SK-N-SH treated with all-trans-retinoic acid at 6 μM for 48 hours (cell line): ENCODE measurements at regions not wholly inside any gene's neighbourhood (a gene's known extent, or its start where the extent isn't known, plus 50 kb on each side); places are given as distances from the start of the nearest gene placed in this dataset.

ENCODE experiments used
- ATAC-seq: fragments of 200-7000 bp; cut with Tn5 transposase; 3 replicates; pipeline ENCODE4 v1.9.1; 2020; ENCODE audit warnings: mild to moderate bottlenecking, moderate library complexity
- ARNTL ChIP-seq: fragments of 450-650 bp; formaldehyde crosslinking; IDR thresholded peaks from 2 replicates; pipeline ENCODE4 v1.5.0; 2020; ENCODE audit warnings: low read depth, mild to moderate bottlenecking, moderate library complexity, borderline replicate concordance
- CREB5 ChIP-seq: fragments of 250-450 bp; sonication (Bioruptor Pico); IDR thresholded peaks from 2 replicates; pipeline ENCODE4 v1.5.1; 2020; ENCODE audit warnings: low read depth, mild to moderate bottlenecking, moderate library complexity
- CSDC2 ChIP-seq: fragments of 250-450 bp; sonication (Bioruptor Pico); IDR thresholded peaks from 2 replicates; pipeline ENCODE4 v1.5.0; 2020; ENCODE audit warnings: mild to moderate bottlenecking, moderate library complexity
- ESRRG ChIP-seq: fragments of 250-450 bp; sonication (Bioruptor Pico); IDR thresholded peaks from 2 replicates; pipeline ENCODE4 v1.6.1; 2021; ENCODE audit warnings: mild to moderate bottlenecking
- GLIS3 ChIP-seq: fragments of 250-450 bp; sonication (Bioruptor Pico); IDR thresholded peaks from 2 replicates; pipeline ENCODE4 v1.5.0; 2020; ENCODE audit warnings: mild to moderate bottlenecking, moderate library complexity
- ISL1 ChIP-seq: fragments of 250-450 bp; sonication (Bioruptor Pico); IDR thresholded peaks from 2 replicates; pipeline ENCODE4 v2.1.2; 2022; ENCODE audit warnings: mild to moderate bottlenecking, moderate library complexity
- POU6F1 ChIP-seq: fragments of 250-450 bp; sonication (Bioruptor Pico); IDR thresholded peaks from 2 replicates; pipeline ENCODE4 v1.8.0; 2021; ENCODE audit warnings: low read depth, mild to moderate bottlenecking, moderate library complexity, borderline replicate concordance
- PPARA ChIP-seq: fragments of 250-450 bp; sonication (Bioruptor Pico); IDR thresholded peaks from 2 replicates; pipeline ENCODE4 v1.5.0; 2020; ENCODE audit warnings: mild to moderate bottlenecking, borderline replicate concordance
- RARB ChIP-seq: fragments of 250-450 bp; sonication (Bioruptor Pico); IDR thresholded peaks from 2 replicates; pipeline ENCODE4 v1.8.0; 2021; ENCODE audit warnings: mild to moderate bottlenecking, moderate library complexity
- SNAI2 ChIP-seq: fragments of 250-450 bp; sonication (Bioruptor Pico); IDR thresholded peaks from 2 replicates; pipeline ENCODE4 v1.5.0; 2020; ENCODE audit warnings: mild to moderate bottlenecking, moderate library complexity
- TCF4 ChIP-seq: fragments of 250-450 bp; sonication (Bioruptor Pico); IDR thresholded peaks from 2 replicates; pipeline ENCODE4 v1.8.0; 2021; ENCODE audit warnings: mild to moderate bottlenecking, moderate library complexity, borderline replicate concordance
- TOX ChIP-seq: fragments of 250-450 bp; sonication (Bioruptor Pico); IDR thresholded peaks from 2 replicates; pipeline ENCODE4 v1.8.0; 2021; ENCODE audit warnings: mild to moderate bottlenecking, moderate library complexity, borderline replicate concordance
- ZC3H10 ChIP-seq: fragments of 250-450 bp; sonication (Bioruptor Pico); IDR thresholded peaks from 2 replicates; pipeline ENCODE4 v1.5.1; 2021; ENCODE audit warnings: mild to moderate bottlenecking, moderate library complexity
- ZFP3 ChIP-seq: fragments of 250-450 bp; sonication (Bioruptor Pico); IDR thresholded peaks from 2 replicates; pipeline ENCODE4 v1.5.0; 2020; ENCODE audit warnings: mild to moderate bottlenecking, moderate library complexity
- ZFP30 ChIP-seq: fragments of 450-650 bp; formaldehyde crosslinking; IDR thresholded peaks from 2 replicates; pipeline ENCODE4 v1.5.0; 2022; ENCODE audit warnings: mild to moderate bottlenecking, moderate library complexity
- ZNF565 ChIP-seq: fragments of 450-650 bp; formaldehyde crosslinking; conservative IDR thresholded peaks from 2 replicates; pipeline ENCODE4 v1.5.0; 2020; ENCODE audit warnings: low read depth, mild to moderate bottlenecking, moderate library complexity
- ZNF70 ChIP-seq: fragments of 450-650 bp; formaldehyde crosslinking; IDR thresholded peaks from 2 replicates; pipeline ENCODE4 v1.5.0; 2020; ENCODE audit warnings: mild to moderate bottlenecking, moderate library complexity
- ZNF8 ChIP-seq: fragments of 450-650 bp; formaldehyde crosslinking; IDR thresholded peaks from 2 replicates; pipeline ENCODE4 v1.5.0; 2020; ENCODE audit warnings: mild to moderate bottlenecking, moderate library complexity
- TF ChIP-seq, protein P1 (sequence below): fragments of 250-450 bp; sonication (Bioruptor Pico); IDR thresholded peaks from 2 replicates; pipeline ENCODE4 v1.8.0; 2020; ENCODE audit warnings: mild to moderate bottlenecking, moderate library complexity, borderline replicate concordance
- TF ChIP-seq, protein P2 (sequence below): fragments of 250-450 bp; sonication (Bioruptor Pico); IDR thresholded peaks from 2 replicates; pipeline ENCODE4 v1.5.1; 2021; ENCODE audit warnings: mild to moderate bottlenecking, moderate library complexity
- TF ChIP-seq, protein P3 (sequence below): fragments of 250-450 bp; sonication (Bioruptor Pico); IDR thresholded peaks from 2 replicates; pipeline ENCODE4 v1.5.0; 2020; ENCODE audit warnings: mild to moderate bottlenecking, moderate library complexity

DNA sequence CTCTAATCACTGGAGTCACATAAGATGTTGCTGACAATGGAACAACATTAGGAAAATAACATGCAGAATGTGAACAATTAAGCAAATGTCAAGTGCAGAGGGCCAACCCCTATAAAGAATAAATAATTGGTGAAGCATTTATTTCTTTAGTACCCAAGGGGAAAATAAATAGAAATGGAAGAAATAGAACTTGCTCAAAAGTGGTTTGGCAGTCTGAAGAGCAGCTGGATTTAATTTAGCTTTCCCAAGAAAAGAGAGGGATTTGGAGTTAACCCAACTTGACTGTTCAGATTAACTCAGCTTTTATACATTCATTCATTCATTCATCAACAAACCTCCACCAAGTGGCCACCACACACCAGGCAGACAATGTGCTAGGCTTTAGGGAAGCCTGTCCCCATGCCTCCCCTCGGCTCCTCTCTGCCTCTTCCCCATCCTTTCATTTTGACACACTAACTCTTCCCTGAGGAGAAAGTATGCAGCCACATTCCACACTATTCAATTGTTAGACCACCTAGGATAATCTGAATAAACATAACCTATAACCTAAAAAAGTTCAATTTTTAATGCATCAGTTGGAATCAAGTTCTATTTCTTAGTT is 295.5 kb downstream of the AHR start:
- TF ChIP-seq ESRRG (CRISPR knock-in tag) (no peak), ZFP30 (CRISPR knock-in tag) (no peak), TCF4 (CRISPR knock-in tag) (no peak), GLIS3 (no peak)
- TF ChIP-seq, protein P1, sequence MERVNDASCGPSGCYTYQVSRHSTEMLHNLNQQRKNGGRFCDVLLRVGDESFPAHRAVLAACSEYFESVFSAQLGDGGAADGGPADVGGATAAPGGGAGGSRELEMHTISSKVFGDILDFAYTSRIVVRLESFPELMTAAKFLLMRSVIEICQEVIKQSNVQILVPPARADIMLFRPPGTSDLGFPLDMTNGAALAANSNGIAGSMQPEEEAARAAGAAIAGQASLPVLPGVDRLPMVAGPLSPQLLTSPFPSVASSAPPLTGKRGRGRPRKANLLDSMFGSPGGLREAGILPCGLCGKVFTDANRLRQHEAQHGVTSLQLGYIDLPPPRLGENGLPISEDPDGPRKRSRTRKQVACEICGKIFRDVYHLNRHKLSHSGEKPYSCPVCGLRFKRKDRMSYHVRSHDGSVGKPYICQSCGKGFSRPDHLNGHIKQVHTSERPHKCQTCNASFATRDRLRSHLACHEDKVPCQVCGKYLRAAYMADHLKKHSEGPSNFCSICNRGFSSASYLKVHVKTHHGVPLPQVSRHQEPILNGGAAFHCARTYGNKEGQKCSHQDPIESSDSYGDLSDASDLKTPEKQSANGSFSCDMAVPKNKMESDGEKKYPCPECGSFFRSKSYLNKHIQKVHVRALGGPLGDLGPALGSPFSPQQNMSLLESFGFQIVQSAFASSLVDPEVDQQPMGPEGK (CRISPR knock-in tag), result no peak
- ATAC-seq, result no peak

DNA sequence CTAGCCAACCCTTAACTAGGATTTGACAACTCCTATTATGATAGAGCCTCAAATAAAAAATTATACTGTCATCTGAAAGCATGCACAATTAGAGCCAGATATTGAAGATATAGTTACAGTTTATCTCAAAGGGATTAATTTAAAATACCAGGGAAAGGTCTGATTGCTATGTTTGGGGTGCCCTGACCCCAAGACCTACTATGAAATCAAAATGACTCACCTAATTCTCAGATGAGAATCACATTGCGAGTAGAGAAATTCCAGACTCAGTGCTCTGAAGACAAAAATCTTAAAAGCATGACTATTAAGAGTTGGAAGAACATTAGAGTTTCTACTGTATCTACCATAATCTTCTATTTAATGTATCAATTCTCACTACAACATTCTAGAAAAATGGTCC is 297.1 kb downstream of the AHR start:
- no peak for TF ChIP-seq ZNF8 (CRISPR knock-in tag)
- TF ChIP-seq ZC3H10 (CRISPR knock-in tag), result no peak
- no peak for TF ChIP-seq ZFP3 (CRISPR knock-in tag)
- TF ChIP-seq, protein P2, sequence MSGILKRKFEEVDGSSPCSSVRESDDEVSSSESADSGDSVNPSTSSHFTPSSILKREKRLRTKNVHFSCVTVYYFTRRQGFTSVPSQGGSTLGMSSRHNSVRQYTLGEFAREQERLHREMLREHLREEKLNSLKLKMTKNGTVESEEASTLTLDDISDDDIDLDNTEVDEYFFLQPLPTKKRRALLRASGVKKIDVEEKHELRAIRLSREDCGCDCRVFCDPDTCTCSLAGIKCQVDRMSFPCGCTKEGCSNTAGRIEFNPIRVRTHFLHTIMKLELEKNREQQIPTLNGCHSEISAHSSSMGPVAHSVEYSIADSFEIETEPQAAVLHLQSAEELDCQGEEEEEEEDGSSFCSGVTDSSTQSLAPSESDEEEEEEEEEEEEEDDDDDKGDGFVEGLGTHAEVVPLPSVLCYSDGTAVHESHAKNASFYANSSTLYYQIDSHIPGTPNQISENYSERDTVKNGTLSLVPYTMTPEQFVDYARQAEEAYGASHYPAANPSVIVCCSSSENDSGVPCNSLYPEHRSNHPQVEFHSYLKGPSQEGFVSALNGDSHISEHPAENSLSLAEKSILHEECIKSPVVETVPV (CRISPR knock-in tag), result no peak
- TF ChIP-seq ZFP30 (CRISPR knock-in tag), result no peak
- TF ChIP-seq TOX (CRISPR knock-in tag), result no peak
- no peak for TF ChIP-seq SNAI2
- TF ChIP-seq GLIS3, result no peak
- TF ChIP-seq ESRRG (CRISPR knock-in tag), result no peak
- no peak for TF ChIP-seq CREB5 (CRISPR knock-in tag)
- no peak for TF ChIP-seq RARB (CRISPR knock-in tag)
- TF ChIP-seq POU6F1, result no peak
- TF ChIP-seq, protein P3, sequence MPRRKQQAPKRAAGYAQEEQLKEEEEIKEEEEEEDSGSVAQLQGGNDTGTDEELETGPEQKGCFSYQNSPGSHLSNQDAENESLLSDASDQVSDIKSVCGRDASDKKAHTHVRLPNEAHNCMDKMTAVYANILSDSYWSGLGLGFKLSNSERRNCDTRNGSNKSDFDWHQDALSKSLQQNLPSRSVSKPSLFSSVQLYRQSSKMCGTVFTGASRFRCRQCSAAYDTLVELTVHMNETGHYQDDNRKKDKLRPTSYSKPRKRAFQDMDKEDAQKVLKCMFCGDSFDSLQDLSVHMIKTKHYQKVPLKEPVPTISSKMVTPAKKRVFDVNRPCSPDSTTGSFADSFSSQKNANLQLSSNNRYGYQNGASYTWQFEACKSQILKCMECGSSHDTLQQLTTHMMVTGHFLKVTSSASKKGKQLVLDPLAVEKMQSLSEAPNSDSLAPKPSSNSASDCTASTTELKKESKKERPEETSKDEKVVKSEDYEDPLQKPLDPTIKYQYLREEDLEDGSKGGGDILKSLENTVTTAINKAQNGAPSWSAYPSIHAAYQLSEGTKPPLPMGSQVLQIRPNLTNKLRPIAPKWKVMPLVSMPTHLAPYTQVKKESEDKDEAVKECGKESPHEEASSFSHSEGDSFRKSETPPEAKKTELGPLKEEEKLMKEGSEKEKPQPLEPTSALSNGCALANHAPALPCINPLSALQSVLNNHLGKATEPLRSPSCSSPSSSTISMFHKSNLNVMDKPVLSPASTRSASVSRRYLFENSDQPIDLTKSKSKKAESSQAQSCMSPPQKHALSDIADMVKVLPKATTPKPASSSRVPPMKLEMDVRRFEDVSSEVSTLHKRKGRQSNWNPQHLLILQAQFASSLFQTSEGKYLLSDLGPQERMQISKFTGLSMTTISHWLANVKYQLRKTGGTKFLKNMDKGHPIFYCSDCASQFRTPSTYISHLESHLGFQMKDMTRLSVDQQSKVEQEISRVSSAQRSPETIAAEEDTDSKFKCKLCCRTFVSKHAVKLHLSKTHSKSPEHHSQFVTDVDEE (CRISPR knock-in tag), result no peak
- no peak for ATAC-seq

DNA sequence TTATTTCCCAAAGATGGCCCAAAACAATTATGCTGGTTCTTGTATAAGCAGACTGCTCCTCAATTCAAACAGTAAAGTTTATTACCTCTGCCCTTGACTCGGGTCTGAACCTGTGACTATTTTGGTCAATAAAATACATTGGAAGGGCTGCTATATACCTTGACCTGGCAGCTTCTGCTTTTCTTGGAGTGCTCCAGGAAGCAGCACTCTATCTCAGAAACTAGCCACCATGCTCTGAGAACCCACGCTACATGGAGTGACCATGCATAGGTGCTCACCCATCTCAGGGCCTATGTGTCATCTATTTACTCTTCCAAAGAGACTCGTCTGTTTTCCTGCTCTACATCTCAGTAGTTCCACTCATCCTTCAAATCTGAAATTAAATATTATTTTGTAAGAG is 299.9 kb downstream of the AHR start:
- TF ChIP-seq PPARA, result no peak
- no peak for TF ChIP-seq ISL1 (CRISPR knock-in tag)
- TF ChIP-seq TCF4 (CRISPR knock-in tag), result no peak
- no peak for TF ChIP-seq ESRRG (CRISPR knock-in tag)

GRCh38 chr7:17598846-17599245 is 300.4 kb downstream of the AHR start:
- ATAC-seq, result no peak
- TF ChIP-seq PPARA, result no peak
- TF ChIP-seq ISL1 (CRISPR knock-in tag), result no peak
- TF ChIP-seq RARB (CRISPR knock-in tag), result no peak
- no peak for TF ChIP-seq ZNF565 (CRISPR knock-in tag)
- TF ChIP-seq ZFP3 (CRISPR knock-in tag), result no peak
- no peak for TF ChIP-seq CSDC2 (CRISPR knock-in tag)
- TF ChIP-seq ZC3H10 (CRISPR knock-in tag), result no peak
- TF ChIP-seq ARNTL (CRISPR knock-in tag), result no peak
- TF ChIP-seq, protein P2 (CRISPR knock-in tag), result no peak
- TF ChIP-seq TOX (CRISPR knock-in tag), result no peak
- no peak for TF ChIP-seq ZNF70 (CRISPR knock-in tag)
- no peak for TF ChIP-seq ESRRG (CRISPR knock-in tag)
- TF ChIP-seq TCF4 (CRISPR knock-in tag), result no peak
- TF ChIP-seq, all 23 proteins: peak for 0

More for the DNA sequence above, 299.9 kb downstream of the AHR start:
- no peak for ATAC-seq
